Mesendoderm (in vitro differentiated cells): ENCODE measurements at regions not wholly inside any gene's neighbourhood (a gene's known extent, or its start where the extent isn't known, plus 50 kb on each side); places are given as distances from the start of the nearest gene placed in this dataset.

Experiments
- DNase-seq: peaks from one replicate; pipeline ENCODE4 v3.0.0; 2013
- H2AK5ac ChIP-seq: 2 replicates; pipeline ENCODE4 v1.6.1; 2013; ENCODE audit warnings: low read length, inconsistent platforms
- H2BK120ac ChIP-seq: 2 replicates; pipeline ENCODE4 v1.6.1; 2013; ENCODE audit warnings: low read depth, mild to moderate bottlenecking, low read length, moderate library complexity, mixed read lengths
- H2BK15ac ChIP-seq: replicated peaks from 2 replicates; pipeline ENCODE4 v1.6.1; 2013; ENCODE audit warnings: low read depth, mild to moderate bottlenecking, moderate library complexity
- H2BK5ac ChIP-seq: 2 replicates; pipeline ENCODE4 v1.6.1; 2013; ENCODE audit warnings: low read length, inconsistent platforms
- H3K18ac ChIP-seq: 2 replicates; pipeline ENCODE4 v1.6.1; 2013; ENCODE audit warnings: mild to moderate bottlenecking, low read length, mixed read lengths
- H3K23ac ChIP-seq: one replicate; pipeline ENCODE4 v1.6.1; 2013; ENCODE audit warnings: low read length
- H3K27ac ChIP-seq: 2 replicates; pipeline ENCODE4 v1.5.1; 2013; ENCODE audit warnings: low read depth, mild to moderate bottlenecking, inconsistent platforms, low read length, moderate library complexity
- H3K27me3 ChIP-seq: 2 replicates; pipeline ENCODE4 v1.6.1; 2013; ENCODE audit warnings: low read length, control low read depth, mild to moderate bottlenecking, inconsistent platforms; ENCODE audit not compliant: insufficient read depth, poor library complexity
- H3K36me3 ChIP-seq: 2 replicates; pipeline ENCODE4 v1.6.1; 2013; ENCODE audit warnings: low read length, inconsistent platforms; ENCODE audit not compliant: control insufficient read depth, insufficient read depth
- H3K4ac ChIP-seq: one replicate; pipeline ENCODE4 v1.6.1; 2013; ENCODE audit warnings: low read depth, mild to moderate bottlenecking, low read length, moderate library complexity
- H3K4me1 ChIP-seq: 2 replicates; pipeline ENCODE4 v1.6.1; 2013; ENCODE audit warnings: low read depth, low read length, inconsistent platforms; ENCODE audit not compliant: control insufficient read depth
- H3K4me2 ChIP-seq: 2 replicates; pipeline ENCODE4 v1.6.1; 2013; ENCODE audit warnings: low read length
- H3K4me3 ChIP-seq: 2 replicates; pipeline ENCODE4 v1.5.1; 2013; ENCODE audit warnings: mild to moderate bottlenecking, low read length
- H3K56ac ChIP-seq: one replicate; pipeline ENCODE4 v1.6.1; 2013; ENCODE audit warnings: low read length
- H3K79me1 ChIP-seq: 2 replicates; pipeline ENCODE4 v1.6.1; 2013; ENCODE audit warnings: low read length, inconsistent platforms
- H3K79me2 ChIP-seq: 2 replicates; pipeline ENCODE4 v1.6.1; 2013; ENCODE audit warnings: mild to moderate bottlenecking, low read length; ENCODE audit not compliant: control insufficient read depth, insufficient read depth
- H3K9ac ChIP-seq: 2 replicates; pipeline ENCODE4 v1.6.1; 2013; ENCODE audit warnings: low read length, inconsistent platforms
- H4K5ac ChIP-seq: one replicate; pipeline ENCODE4 v1.6.1; 2013; ENCODE audit warnings: low read length
- H4K8ac ChIP-seq: one replicate; pipeline ENCODE4 v1.6.1; 2013; ENCODE audit warnings: low read depth, mild to moderate bottlenecking, control low read depth, low read length, moderate library complexity
- WGBS: extraction: QIAGEN DNeasy Blood & Tissue Kit; methylation state at CpG from one replicate; pipeline ENCODE4 v1.1.7; 2013; ENCODE audit warnings: low lambda C conversion rate, missing lambda C conversion rate; ENCODE audit not compliant: insufficient coverage; ENCODE audit errors: extremely low coverage; 5-methylcytosine and 5-hydroxymethylcytosine counted together

DNA sequence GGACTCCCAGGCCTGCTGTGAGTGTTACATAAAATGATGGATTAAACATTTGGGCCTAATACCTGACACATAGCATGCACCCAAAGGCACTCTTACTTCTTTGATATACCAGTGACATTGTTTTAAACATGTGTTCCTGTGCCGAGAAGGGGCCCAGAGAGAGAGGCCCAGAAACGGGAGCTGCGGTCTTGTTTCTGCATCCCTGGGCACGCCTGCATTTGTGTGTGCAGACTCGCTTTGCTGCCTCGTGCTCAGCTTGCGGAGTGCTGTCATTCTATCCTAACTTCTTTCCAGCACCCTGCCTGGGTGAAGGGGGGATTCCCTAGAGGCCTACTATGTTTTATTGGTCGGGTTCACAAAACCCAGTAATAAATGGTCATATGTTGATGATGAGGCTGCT, 666.2 kb upstream of the HS6ST1 start:
- DNase-seq: no peak
- Histone ChIP-seq H2BK5ac (no peak overlapping the region), H3K56ac (no peak overlapping the region), H3K79me2 (no peaks in the 10 kb centered on the region), H4K8ac (no peak overlapping the region), H2AK5ac (no peak overlapping the region), H3K79me1 (no peaks in the 10 kb centered on the region), H2BK15ac (no peak overlapping the region), H3K4me2 (no peak overlapping the region), H3K27ac (no peak overlapping the region), H3K4me3 (no peak overlapping the region), H3K18ac (no peak overlapping the region), H3K4ac (no peak overlapping the region), H3K4me1 (no peaks in the 10 kb centered on the region), H3K9ac (no peak overlapping the region), H3K27me3 (no peaks in the 10 kb centered on the region), H2BK120ac (no peak overlapping the region), H3K36me3 (no peaks in the 10 kb centered on the region), H4K5ac (no peak overlapping the region), H3K23ac (no peak overlapping the region)
- WGBS: no CpG with 5 or more reads among the region's 8 CpGs

DNA sequence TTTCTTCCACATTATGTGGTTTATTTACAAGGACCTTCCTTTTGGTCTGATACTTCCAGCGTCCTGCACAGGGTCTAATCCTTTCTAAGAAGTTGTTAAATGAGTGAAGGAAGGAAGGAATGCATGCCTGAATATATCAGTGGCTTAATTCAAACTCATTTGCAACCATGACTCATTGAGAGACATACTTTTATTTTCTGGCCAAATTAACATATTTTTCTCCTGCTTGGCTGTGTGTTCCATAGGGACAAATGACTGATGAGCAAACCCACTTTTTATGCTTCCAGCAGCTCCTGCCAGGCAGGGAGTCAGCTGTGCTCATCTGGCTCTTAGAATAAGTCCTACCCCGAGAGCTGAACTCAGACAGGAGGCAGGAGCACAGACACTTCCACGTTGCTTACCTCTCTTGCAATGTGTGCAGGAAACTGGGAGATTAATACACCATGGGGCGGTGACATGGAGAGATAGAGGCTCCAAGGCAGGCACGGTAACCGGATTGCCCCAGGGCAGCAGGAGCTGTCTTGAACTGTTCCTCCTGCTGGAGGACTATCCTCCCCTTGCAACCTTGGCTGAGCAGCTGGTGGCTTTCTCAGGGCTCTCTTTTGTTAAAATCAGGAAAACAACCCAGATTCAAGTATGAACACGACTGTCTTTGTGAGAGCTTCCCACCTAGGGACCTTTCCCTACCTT, 667.5 kb upstream of the HS6ST1 start:
- Histone ChIP-seq H3K18ac (no peak overlapping the region), H2BK5ac (no peak overlapping the region), H3K36me3 (no peaks in the 10 kb centered on the region), H3K23ac (no peak overlapping the region), H3K27ac (no peak overlapping the region), H2AK5ac (no peak overlapping the region), H3K4me2 (no peak overlapping the region), H3K79me2 (no peaks in the 10 kb centered on the region), H3K79me1 (no peaks in the 10 kb centered on the region), H3K4me1 (no peaks in the 10 kb centered on the region), H3K27me3 (no peaks in the 10 kb centered on the region), H4K5ac (no peak overlapping the region), H2BK15ac (no peak overlapping the region), H4K8ac (no peak overlapping the region), H3K56ac (no peak overlapping the region), H3K9ac (no peak overlapping the region), H3K4me3 (no peak overlapping the region), H3K4ac (no peak overlapping the region), H2BK120ac (no peak overlapping the region)
- no CpG with 5 or more reads among the region's 7 CpGs for WGBS
- peak; percentile 19 for DNase-seq

DNA sequence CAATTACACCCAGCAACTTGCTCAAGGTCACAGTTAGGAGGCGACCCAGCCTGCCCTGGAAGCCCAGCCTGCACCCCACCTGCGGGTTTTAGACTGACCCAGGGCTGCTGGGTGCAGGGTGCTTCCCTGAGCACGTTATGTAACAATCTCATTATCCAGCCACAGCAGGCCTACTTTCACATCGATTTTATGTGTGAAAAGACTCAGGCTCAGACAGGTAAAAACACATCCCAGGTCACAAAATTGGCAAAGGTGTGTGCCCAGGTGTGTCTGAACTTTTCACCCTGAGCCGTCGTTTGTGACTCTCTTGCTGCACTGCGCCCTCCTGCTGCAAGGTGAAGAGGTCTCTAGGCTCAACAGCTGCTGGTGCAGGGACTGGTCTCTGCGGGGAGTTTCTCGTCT, 668.2 kb upstream of the HS6ST1 start:
- no peak overlapping the region for H2BK5ac ChIP-seq
- no peaks in the 10 kb centered on the region for H3K36me3 ChIP-seq
- H3K18ac ChIP-seq: no peak overlapping the region
- H3K27me3 ChIP-seq: no peaks in the 10 kb centered on the region
- H4K5ac ChIP-seq: no peak overlapping the region
- no peak overlapping the region for H2BK120ac ChIP-seq
- no peak overlapping the region for H3K4ac ChIP-seq
- no peak overlapping the region for H2AK5ac ChIP-seq
- DNase-seq: no peak
- H3K27ac ChIP-seq: no peak overlapping the region
- WGBS: no CpG with 5 or more reads among the region's 9 CpGs
- no peak overlapping the region for H3K9ac ChIP-seq
- H3K4me3 ChIP-seq: no peak overlapping the region
- H4K8ac ChIP-seq: no peak overlapping the region
- no peak overlapping the region for H3K23ac ChIP-seq
- H3K56ac ChIP-seq: no peak overlapping the region
- H3K4me1 ChIP-seq: no peaks in the 10 kb centered on the region
- no peak overlapping the region for H2BK15ac ChIP-seq
- H3K4me2 ChIP-seq: no peak overlapping the region
- no peaks in the 10 kb centered on the region for H3K79me1 ChIP-seq
- no peaks in the 10 kb centered on the region for H3K79me2 ChIP-seq

DNA sequence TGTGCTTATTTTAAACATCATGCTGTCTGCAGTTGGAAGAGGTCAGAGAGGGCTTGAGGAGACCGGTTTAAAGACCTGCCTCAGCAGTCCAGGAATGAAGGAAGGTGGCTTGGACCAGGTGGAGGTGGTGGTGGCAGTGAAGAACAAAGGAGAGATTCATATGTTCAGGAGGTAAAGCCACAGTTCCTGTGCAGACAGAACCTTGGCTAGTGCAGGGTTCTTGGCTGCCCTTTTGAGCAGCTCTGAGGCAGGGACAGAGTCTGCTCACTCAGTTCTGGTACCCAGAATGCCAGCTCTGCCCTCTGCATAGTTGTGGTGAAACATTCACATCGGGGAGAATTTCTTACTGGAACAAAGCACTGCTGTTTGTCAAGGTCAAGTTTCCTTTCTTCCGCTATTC, 669.7 kb upstream of the HS6ST1 start:
- H3K4me2 ChIP-seq: no peak overlapping the region
- no peak overlapping the region for H2BK120ac ChIP-seq
- no peaks in the 10 kb centered on the region for H3K4me1 ChIP-seq
- H2AK5ac ChIP-seq: no peak overlapping the region
- no peak overlapping the region for H2BK5ac ChIP-seq
- H3K79me1 ChIP-seq: no peaks in the 10 kb centered on the region
- H4K8ac ChIP-seq: no peak overlapping the region
- H3K18ac ChIP-seq: no peak overlapping the region
- no peak for DNase-seq
- no peak overlapping the region for H3K9ac ChIP-seq
- no peak overlapping the region for H2BK15ac ChIP-seq
- no peak overlapping the region for H3K56ac ChIP-seq
- H3K4me3 ChIP-seq: no peak overlapping the region
- H3K23ac ChIP-seq: no peak overlapping the region
- no peaks in the 10 kb centered on the region for H3K79me2 ChIP-seq
- no peaks in the 10 kb centered on the region for H3K36me3 ChIP-seq
- no peak overlapping the region for H3K27ac ChIP-seq
- no CpG with 5 or more reads among the region's 3 CpGs for WGBS
- no peaks in the 10 kb centered on the region for H3K27me3 ChIP-seq
- no peak overlapping the region for H3K4ac ChIP-seq
- no peak overlapping the region for H4K5ac ChIP-seq

DNA sequence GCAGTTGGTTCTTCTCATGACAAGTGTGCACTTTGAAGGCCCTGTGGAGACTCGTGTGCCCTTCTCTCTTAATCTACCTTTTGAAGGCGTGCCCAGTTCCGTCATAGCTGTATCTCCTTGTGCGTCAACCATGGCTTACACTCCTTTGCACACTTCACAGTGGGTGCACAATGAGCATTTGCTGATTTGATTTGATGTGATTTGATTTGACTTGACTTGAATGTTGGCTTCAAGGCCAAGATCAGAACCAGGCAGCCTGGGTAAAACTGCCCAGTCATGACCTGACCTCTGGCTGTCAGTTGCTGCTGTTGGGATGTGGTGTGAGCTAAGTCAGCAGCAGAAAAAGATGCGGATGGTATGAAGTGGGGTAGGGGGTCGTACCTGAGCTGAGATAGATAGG, 670.3 kb upstream of the HS6ST1 start:
- no peaks in the 10 kb centered on the region for H3K36me3 ChIP-seq
- no peaks in the 10 kb centered on the region for H3K27me3 ChIP-seq
- no peak overlapping the region for H3K4me3 ChIP-seq

DNA sequence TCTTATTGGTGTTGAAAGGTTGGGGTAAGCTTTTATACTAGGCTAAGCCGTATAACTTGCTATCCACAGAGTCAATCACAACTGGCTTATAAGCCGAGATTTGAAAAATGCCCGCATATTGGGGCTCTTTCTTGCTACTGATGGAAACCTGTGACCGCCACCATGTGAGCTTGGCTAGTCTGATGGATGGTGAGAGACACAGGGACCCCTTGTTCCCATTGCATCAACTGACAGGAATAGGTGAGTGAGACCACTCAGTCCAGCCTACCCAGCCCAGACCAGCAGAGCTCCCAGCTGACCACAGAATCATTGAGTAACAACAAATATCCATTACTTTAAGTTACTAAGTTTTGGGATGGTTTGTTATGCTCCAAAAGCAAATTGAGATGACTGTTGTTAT, 676.4 kb upstream of the HS6ST1 start:
- no CpG with 5 or more reads among the region's 4 CpGs for WGBS
- no peaks in the 10 kb centered on the region for H3K4me1 ChIP-seq
- H3K4ac ChIP-seq: no peak overlapping the region

More for the DNA sequence above, 670.3 kb upstream of the HS6ST1 start:
- Histone ChIP-seq H2BK120ac (no peak overlapping the region), H3K18ac (no peak overlapping the region), H3K56ac (no peak overlapping the region), H3K79me2 (no peaks in the 10 kb centered on the region), H2BK15ac (no peak overlapping the region), H2BK5ac (no peak overlapping the region), H3K23ac (no peak overlapping the region), H3K79me1 (no peaks in the 10 kb centered on the region), H4K5ac (no peak overlapping the region), H3K27ac (no peak overlapping the region), H2AK5ac (no peak overlapping the region), H3K4me2 (no peak overlapping the region), H3K4me1 (no peaks in the 10 kb centered on the region), H3K9ac (no peak overlapping the region), H4K8ac (no peak overlapping the region), H3K4ac (no peak overlapping the region)
- no peak for DNase-seq
- no CpG with 5 or more reads among the region's 6 CpGs for WGBS

More for the DNA sequence above, 676.4 kb upstream of the HS6ST1 start:
- Histone ChIP-seq H3K9ac (no peak overlapping the region), H3K4me3 (no peak overlapping the region), H3K4me2 (no peak overlapping the region), H3K27me3 (no peaks in the 10 kb centered on the region), H3K23ac (no peak overlapping the region), H3K27ac (no peak overlapping the region), H3K79me2 (no peaks in the 10 kb centered on the region), H4K5ac (no peak overlapping the region), H3K36me3 (no peaks in the 10 kb centered on the region), H3K79me1 (no peaks in the 10 kb centered on the region), H2BK15ac (no peak overlapping the region), H2BK5ac (no peak overlapping the region), H4K8ac (no peak overlapping the region), H2AK5ac (no peak overlapping the region), H2BK120ac (no peak overlapping the region), H3K56ac (no peak overlapping the region), H3K18ac (no peak overlapping the region)
- no peak for DNase-seq
